OCI-LY3 (cell line): ENCODE measurements at regions not wholly inside any gene's neighbourhood (a gene's known extent, or its start where the extent isn't known, plus 50 kb on each side); places are given as distances from the start of the nearest gene placed in this dataset.

ENCODE experiments used
- H2AFZ ChIP-seq: fragments of 200-600, 300-600 bp; shearing (Covaris generic); 2 replicates; pipeline ENCODE4 v1.6.0; 2014; ENCODE audit warnings: antibody characterized with exemption, low read depth, low read length
- H3K27ac ChIP-seq: fragments of 200-600, 300-600 bp; sonication (generic); 2 replicates; pipeline ENCODE4 v1.5.1; 2014; ENCODE audit warnings: mild to moderate bottlenecking, low read length, moderate library complexity, mixed read lengths
- H3K27me3 ChIP-seq: fragments of 200-600, 300-600 bp; sonication (generic); 2 replicates; pipeline ENCODE4 v1.6.1; 2014; ENCODE audit warnings: low read depth, low read length, mixed read lengths
- H3K36me3 ChIP-seq: fragments of 200-600, 300-600 bp; sonication (generic); replicated peaks from 2 replicates; pipeline ENCODE3; 2014; ENCODE audit warnings: low read depth, low read length, mixed read lengths
- H3K4me1 ChIP-seq: fragments of 300-600, 200-600 bp; sonication (generic); 2 replicates; pipeline ENCODE4 v1.6.1; 2014; ENCODE audit warnings: low read length, mixed read lengths
- H3K4me2 ChIP-seq: fragments of 200-600, 300-600 bp; sonication (generic); 2 replicates; pipeline ENCODE4 v1.6.1; 2014; ENCODE audit warnings: low read length, mixed read lengths
- H3K4me3 ChIP-seq: fragments of 300-600, 200-600 bp; sonication (generic); 2 replicates; pipeline ENCODE4 v1.5.1; 2014; ENCODE audit warnings: antibody characterized with exemption, mild to moderate bottlenecking, low read length, moderate library complexity
- H3K79me2 ChIP-seq: fragments of 300-600, 200-600 bp; shearing (Covaris generic); 2 replicates; pipeline ENCODE4 v1.6.1; 2014; ENCODE audit warnings: mild to moderate bottlenecking, low read length, mixed read lengths
- H3K9ac ChIP-seq: fragments of 300-600, 200-600 bp; shearing (Covaris generic); 2 replicates; pipeline ENCODE4 v1.6.0; 2014; ENCODE audit warnings: mild to moderate bottlenecking, low read length, moderate library complexity
- H3K9me3 ChIP-seq: fragments of 200-600, 300-600 bp; shearing (Covaris generic); 2 replicates; pipeline ENCODE4 v1.6.1; 2014; ENCODE audit warnings: low read length, mixed read lengths; ENCODE audit not compliant: insufficient read depth
- H4K20me1 ChIP-seq: fragments of 200-600, 300-600 bp; sonication (generic); 2 replicates; pipeline ENCODE4 v1.6.1; 2016; ENCODE audit warnings: low read length, mixed read lengths; ENCODE audit not compliant: insufficient read depth
- CTCF ChIP-seq: fragments of 200-600, 300-600 bp; sonication (generic); IDR thresholded peaks from 2 replicates; pipeline ENCODE4 v1.5.1; 2014; ENCODE audit warnings: antibody characterized with exemption, low read length, low read depth
- EZH2phosphoT487 ChIP-seq: fragments of 200-600 bp; shearing (Covaris generic); IDR thresholded peaks from 2 replicates; pipeline ENCODE4 v1.6.1; 2018; ENCODE audit warnings: antibody characterized with exemption, mixed run types, low read depth

GRCh38 chr10:123433539-123433938, 232.6 kb upstream of the GPR26 start:
- H3K4me2 ChIP-seq: no peak overlapping the region
- H4K20me1 ChIP-seq: no peaks in the 10 kb centered on the region
- no peaks in the 10 kb centered on the region for H3K9me3 ChIP-seq
- no peak overlapping the region for H3K27ac ChIP-seq
- TF ChIP-seq CTCF: no peak
- H3K27me3 ChIP-seq: no peaks in the 10 kb centered on the region
- H3K4me1 ChIP-seq: no peaks in the 10 kb centered on the region
- no peaks in the 10 kb centered on the region for H3K36me3 ChIP-seq
- no peak overlapping the region for H2AFZ ChIP-seq
- H3K79me2 ChIP-seq: no peaks in the 10 kb centered on the region
- no peak overlapping the region for H3K9ac ChIP-seq
- no peak overlapping the region for H3K4me3 ChIP-seq

- Histone ChIP-seq H3K27ac (no peak overlapping the region), H3K9ac (no peak overlapping the region), H3K79me2 (no peaks in the 10 kb centered on the region), H3K4me3 (no peak overlapping the region), H3K4me1 (no peaks in the 10 kb centered on the region), H3K27me3 (no peaks in the 10 kb centered on the region), H2AFZ (no peak overlapping the region), H4K20me1 (no peaks in the 10 kb centered on the region), H3K36me3 (no peaks in the 10 kb centered on the region), H3K9me3 (no peaks in the 10 kb centered on the region), H3K4me2 (no peak overlapping the region)
- TF ChIP-seq EZH2phosphoT487 (no peak), CTCF (no peak)
Observed at GRCh38 chr10:123434435-123435039, 231.6 kb upstream of the GPR26 start.

GRCh38 chr10:123442901-123443300, 223.3 kb upstream of the GPR26 start:
- no peak overlapping the region for H3K9ac ChIP-seq
- H3K4me3 ChIP-seq: no peak overlapping the region
- no peaks in the 10 kb centered on the region for H3K4me1 ChIP-seq
- no peaks in the 10 kb centered on the region for H4K20me1 ChIP-seq
- TF ChIP-seq CTCF: no peak
- TF ChIP-seq EZH2phosphoT487: no peak
- no peaks in the 10 kb centered on the region for H3K9me3 ChIP-seq
- no peaks in the 10 kb centered on the region for H3K79me2 ChIP-seq
- H3K36me3 ChIP-seq: no peaks in the 10 kb centered on the region
- H2AFZ ChIP-seq: no peak overlapping the region
- no peaks in the 10 kb centered on the region for H3K27me3 ChIP-seq
- no peak overlapping the region for H3K27ac ChIP-seq
- H3K4me2 ChIP-seq: no peak overlapping the region

- Histone ChIP-seq H3K4me1 (no peaks in the 10 kb centered on the region), H3K4me3 (no peak overlapping the region), H2AFZ (no peak overlapping the region), H3K27ac (no peak overlapping the region), H3K9ac (no peak overlapping the region), H4K20me1 (no peaks in the 10 kb centered on the region), H3K9me3 (no peaks in the 10 kb centered on the region), H3K79me2 (no peaks in the 10 kb centered on the region), H3K4me2 (no peak overlapping the region), H3K36me3 (no peaks in the 10 kb centered on the region), H3K27me3 (no peaks in the 10 kb centered on the region)
- TF ChIP-seq CTCF: no peak
- TF ChIP-seq EZH2phosphoT487: no peak
Observed at GRCh38 chr10:123443924-123444323, 222.2 kb upstream of the GPR26 start.
